NT2/D1 (cell line): ENCODE measurements at regions not wholly inside any gene's neighbourhood (a gene's known extent, or its start where the extent isn't known, plus 50 kb on each side); places are given as distances from the start of the nearest gene placed in this dataset.

ENCODE experiments used
- SUZ12 ChIP-seq: IDR thresholded peaks from 2 replicates; pipeline ENCODE4 v1.6.1; 2011; ENCODE audit not compliant: insufficient read length, insufficient read depth; ENCODE audit errors: extremely low read depth
- YY1 ChIP-seq: IDR thresholded peaks from 2 replicates; pipeline ENCODE4 v1.6.1; 2011; ENCODE audit not compliant: insufficient read length, insufficient read depth
- ZNF274 ChIP-seq: IDR thresholded peaks from 2 replicates; pipeline ENCODE4 v1.6.1; 2011; ENCODE audit warnings: mild to moderate bottlenecking, low read depth, low read length

DNA sequence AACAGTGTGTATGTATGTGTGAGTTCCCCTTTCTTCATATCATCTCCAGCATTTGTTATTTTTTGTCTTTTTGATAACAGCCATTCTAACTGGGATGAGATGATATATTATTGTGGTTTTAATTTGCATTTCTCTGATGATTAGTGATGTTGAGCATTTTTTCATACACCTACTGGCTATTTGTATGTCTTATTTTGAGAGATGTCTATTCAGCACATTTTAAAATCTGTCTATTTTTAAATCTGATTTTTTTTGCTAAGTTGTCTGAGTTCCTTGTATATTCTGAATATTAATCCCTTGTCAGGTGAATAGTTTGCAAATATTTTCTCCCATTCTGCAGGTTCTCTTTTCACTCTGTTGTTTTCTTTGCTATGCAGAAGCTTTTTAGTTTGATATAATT, 469.1 kb downstream of the FUT8 start:
- no peak for TF ChIP-seq SUZ12
- no peak for TF ChIP-seq YY1
- no peak for TF ChIP-seq ZNF274
